ENCODE measurements at regions not wholly inside any gene's neighbourhood (a gene's known extent, or its start where the extent isn't known, plus 50 kb on each side); places are given as distances from the start of the nearest gene placed in this dataset.
"Not testable (repeated sequence)": the region's sequence is repeated elsewhere in the genome, so short reads cannot be mapped to it uniquely, and the experiment has no call there.

GRCh38 chr18:73516056-73516455, 631.6 kb downstream of the FBXO15 start:
- not testable (repeated sequence) for DNase-seq

GRCh38 chr18:73514449-73514848, 633.2 kb downstream of the FBXO15 start:
- no peak for DNase-seq

GRCh38 chr18:73511771-73512503, 635.7 kb downstream of the FBXO15 start:
- DNase-seq, result no peak

- no peak for DNase-seq
Measured at GRCh38 chr18:73509460-73509859, 638.2 kb downstream of the FBXO15 start.

GRCh38 chr18:73503326-73503725, 635.5 kb upstream of the NETO1 start:
- no peak for DNase-seq

GRCh38 chr18:73487966-73488365, 620.2 kb upstream of the NETO1 start:
- no peak for DNase-seq

- DNase-seq, result no peak
Measured at GRCh38 chr18:73485166-73485565, 617.4 kb upstream of the NETO1 start.

- DNase-seq, result no peak
Measured at GRCh38 chr18:73482901-73483300, 615.1 kb upstream of the NETO1 start.

GRCh38 chr18:73479477-73479876, 611.7 kb upstream of the NETO1 start:
- no peak for DNase-seq

GRCh38 chr18:73478191-73478590, 610.4 kb upstream of the NETO1 start:
- DNase-seq, result no peak

- no peak for DNase-seq
Measured at GRCh38 chr18:73476031-73476430, 608.2 kb upstream of the NETO1 start.

GRCh38 chr18:73462092-73462491, 594.3 kb upstream of the NETO1 start:
- no peak for DNase-seq

- DNase-seq, result no peak
Measured at GRCh38 chr18:73461780-73462059, 593.9 kb upstream of the NETO1 start.

- no peak for DNase-seq
Measured at GRCh38 chr18:73461038-73461779, 593.4 kb upstream of the NETO1 start.

GRCh38 chr18:73458186-73458964, 590.6 kb upstream of the NETO1 start:
- DNase-seq, result no peak

- no peak for DNase-seq
Measured at GRCh38 chr18:73456643-73457042, 588.9 kb upstream of the NETO1 start.

GRCh38 chr18:73452866-73453265, 585.1 kb upstream of the NETO1 start:
- no peak for DNase-seq

- no peak for DNase-seq
Measured at GRCh38 chr18:73446502-73446901, 578.7 kb upstream of the NETO1 start.

GRCh38 chr18:73431620-73432019, 563.8 kb upstream of the NETO1 start:
- no peak for DNase-seq

- DNase-seq, result no peak
Measured at GRCh38 chr18:73421010-73421409, 553.2 kb upstream of the NETO1 start.

GRCh38 chr18:73419531-73419930, 551.7 kb upstream of the NETO1 start:
- no peak for DNase-seq

GRCh38 chr18:73414598-73414997, 546.8 kb upstream of the NETO1 start:
- DNase-seq, result no peak

GRCh38 chr18:73414069-73414468, 546.3 kb upstream of the NETO1 start:
- no peak for DNase-seq

- no peak for DNase-seq
Measured at GRCh38 chr18:73409242-73409641, 541.5 kb upstream of the NETO1 start.
